HCT116 (cell line): ENCODE measurements at regions not wholly inside any gene's neighbourhood (a gene's known extent, or its start where the extent isn't known, plus 50 kb on each side); places are given as distances from the start of the nearest gene placed in this dataset.

ENCODE experiments used
- ATAC-seq: fragments of 200-7000 bp; cut with Tn5 transposase; 2 replicates; pipeline ENCODE4 v1.9.1; 2020; ENCODE audit warnings: mild to moderate bottlenecking, moderate library complexity
- BruUV-seq: library from RNA; stranded (reverse); fragments of 400-500 nt; replicated peaks from 2 replicates; lab custom pipeline; 2021; lab: Mats Ljungman, UMichigan
- CTCF ChIA-PET: fragments of 300-600 bp; sonication (Branson Sonifier 250); formaldehyde crosslinking; loops from one replicate; lab custom pipeline; 2021; ENCODE audit warnings: antibody characterized with exemption; lab: Charles Lee
- POLR2A ChIA-PET: fragments of 300-600, 350-600 bp; sonication (Branson Sonifier 250); formaldehyde crosslinking; loops from one replicate; lab custom pipeline; 2021; ENCODE audit warnings: antibody characterized with exemption; lab: Charles Lee
- RAD21 ChIA-PET, 2 experiments: fragments of 300-600 bp; sonication (Branson Sonifier 250); formaldehyde crosslinking; loops; one replicate each; lab custom pipeline; 2023; ENCODE audit warnings: low total read pairs in 2 of 2; ENCODE audit not compliant: uncharacterized antibody in 2 of 2, unreplicated experiment in 2 of 2, low non-redundant PET in 1 of 2; lab: Charles Lee
- DNase-seq: peaks from one replicate; pipeline ENCODE4 v3.0.0-alpha.2; 2010; ENCODE audit warnings: low read depth, low spot score
- H2AFZ ChIP-seq: fragments of 200-600 bp; shearing (Covaris generic), sonication (generic); 2 replicates; pipeline ENCODE4 v1.6.1; 2017; ENCODE audit warnings: low read depth, mixed run types, mixed read lengths, antibody characterized with exemption, low read length; ENCODE audit not compliant: poor library complexity, severe bottlenecking
- H3K27ac ChIP-seq: 2 replicates; pipeline ENCODE4 v1.5.1; 2012; ENCODE audit warnings: low read depth, low read length
- H3K27me3 ChIP-seq: fragments of 200-600 bp; sonication (generic); 2 replicates; pipeline ENCODE4 v1.6.1; 2016; ENCODE audit warnings: mixed run types, low read length, mixed read lengths; ENCODE audit not compliant: insufficient read depth
- H3K36me3 ChIP-seq, 2 experiments: fragments of 200-500 bp in 1 of 2; fragments of 200-600 bp in 1 of 2; sonication (Bioruptor generic) in 1 of 2; sonication (generic) in 1 of 2; 2 replicates each; pipeline versions ENCODE4 v1.5.1 to v1.6.1; 2014 to 2016; ENCODE audit warnings: low read length in 2 of 2, inconsistent platforms in 1 of 2, mixed read lengths in 1 of 2, mixed run types in 1 of 2; ENCODE audit not compliant: insufficient read depth in 2 of 2, control insufficient read depth in 1 of 2
- H3K4me1 ChIP-seq, 2 experiments: fragments of 200-600 bp in 1 of 2; sonication (generic) in 1 of 2; 2 replicates each; pipeline versions ENCODE4 v1.5.1 to v1.6.1; 2012 to 2017; ENCODE audit warnings: low read length in 2 of 2, inconsistent platforms in 1 of 2, mild to moderate bottlenecking in 1 of 2, mixed read lengths in 1 of 2, mixed run types in 1 of 2, moderate library complexity in 1 of 2; ENCODE audit not compliant: insufficient read depth in 2 of 2, control insufficient read depth in 1 of 2
- H3K4me2 ChIP-seq: fragments of 200-600 bp; sonication (generic); 2 replicates; pipeline ENCODE4 v1.6.1; 2017; ENCODE audit warnings: mixed run types, low read length, mixed read lengths
- H3K4me3 ChIP-seq, 2 experiments: fragments of 200-600 bp in 1 of 2; sonication (generic) in 1 of 2; replicated peaks in 1 of 2; 2 replicates each; pipeline ENCODE4 v1.5.1; 2011 to 2016; ENCODE audit warnings: low read length in 2 of 2, control low read depth in 1 of 2, low read depth in 1 of 2, mild to moderate bottlenecking in 1 of 2, mixed read lengths in 1 of 2, mixed run types in 1 of 2
- H3K79me2 ChIP-seq: fragments of 200-600 bp; sonication (generic); 2 replicates; pipeline ENCODE4 v1.6.1; 2017; ENCODE audit warnings: mild to moderate bottlenecking, mixed run types, low read length, moderate library complexity, mixed read lengths; ENCODE audit not compliant: insufficient read depth
- H3K9ac ChIP-seq: fragments of 200-600 bp; sonication (generic); 2 replicates; pipeline ENCODE4 v1.6.1; 2016; ENCODE audit warnings: low read length, mixed read lengths
- H3K9me2 ChIP-seq: fragments of 200-600 bp; sonication (generic), shearing (Covaris generic); 2 replicates; pipeline ENCODE4 v1.6.1; 2017; ENCODE audit warnings: mixed run types, mild to moderate bottlenecking, moderate library complexity; ENCODE audit not compliant: insufficient read depth
- H3K9me3 ChIP-seq, 2 experiments: fragments of 200-500 bp in 1 of 2; fragments of 200-600 bp in 1 of 2; sonication (Bioruptor generic) in 1 of 2; sonication (generic) in 1 of 2; 2 replicates each; pipeline ENCODE4 v1.6.1; 2014 to 2017; ENCODE audit warnings: low read length in 2 of 2, mixed read lengths in 2 of 2, inconsistent platforms in 1 of 2, low read depth in 1 of 2, mild to moderate bottlenecking in 1 of 2, mixed run types in 1 of 2, moderate library complexity in 1 of 2; ENCODE audit not compliant: control insufficient read depth in 1 of 2, insufficient read depth in 1 of 2
- H4K20me1 ChIP-seq: fragments of 200-600 bp; sonication (generic), shearing (Covaris generic); 2 replicates; pipeline ENCODE4 v1.6.1; 2017; ENCODE audit warnings: mixed run types, mild to moderate bottlenecking, moderate library complexity; ENCODE audit not compliant: insufficient read depth
- CBX3 ChIP-seq: IDR thresholded peaks from 2 replicates; pipeline ENCODE4 v1.6.1; 2012; ENCODE audit warnings: low read depth
- CEBPB ChIP-seq: IDR thresholded peaks from 2 replicates; pipeline ENCODE4 v1.6.1; 2012; ENCODE audit warnings: low read depth
- CTCF ChIP-seq, 3 experiments: fragments of 200-600 bp in 1 of 3; sonication (generic) in 1 of 3; IDR thresholded peaks in 2 of 3; conservative IDR thresholded peaks in 1 of 3; 2 replicates each; pipeline ENCODE4 v1.5.1; 2012 to 2017; ENCODE audit warnings: low read depth in 2 of 3, low read length in 2 of 3, antibody characterized with exemption in 1 of 3, borderline replicate concordance in 1 of 3, control low read depth in 1 of 3, mild to moderate bottlenecking in 1 of 3, mixed read lengths in 1 of 3, mixed run types in 1 of 3, moderate library complexity in 1 of 3; ENCODE audit not compliant: insufficient read depth in 1 of 3
- EGR1 ChIP-seq: IDR thresholded peaks from 2 replicates; pipeline ENCODE4 v1.6.1; 2012; ENCODE audit warnings: low read depth
- ELF1 ChIP-seq: IDR thresholded peaks from 2 replicates; pipeline ENCODE4 v1.6.1; 2012; ENCODE audit warnings: low read depth, borderline replicate concordance
- EZH2phosphoT487 ChIP-seq: fragments of 200-600 bp; IDR thresholded peaks from 2 replicates; pipeline ENCODE4 v1.6.1; 2018; ENCODE audit warnings: antibody characterized with exemption, borderline replicate concordance
- FOSL1 ChIP-seq: IDR thresholded peaks from 2 replicates; pipeline ENCODE4 v1.6.1; 2012; ENCODE audit warnings: low read depth
- JUND ChIP-seq: IDR thresholded peaks from 2 replicates; pipeline ENCODE4 v1.6.1; 2012
- POLR2A ChIP-seq: IDR thresholded peaks from 2 replicates; pipeline ENCODE4 v1.7.0; 2011; ENCODE audit warnings: borderline replicate concordance; ENCODE audit not compliant: insufficient read depth, insufficient read length; ENCODE audit errors: extremely low read depth
- POLR2AphosphoS5 ChIP-seq: IDR thresholded peaks from 2 replicates; pipeline ENCODE4 v1.6.1; 2011; ENCODE audit warnings: mild to moderate bottlenecking, low read depth, low read length, moderate library complexity
- RAD21 ChIP-seq: IDR thresholded peaks from 2 replicates; pipeline ENCODE4 v1.6.1; 2012; ENCODE audit warnings: low read depth, mild to moderate bottlenecking
- REST ChIP-seq: IDR thresholded peaks from 2 replicates; pipeline ENCODE4 v1.6.1; 2012; ENCODE audit warnings: low read depth
- SP1 ChIP-seq: IDR thresholded peaks from 2 replicates; pipeline ENCODE4 v1.6.1; 2012; ENCODE audit warnings: low read depth
- SRF ChIP-seq: IDR thresholded peaks from 2 replicates; pipeline ENCODE4 v1.6.1; 2012; ENCODE audit warnings: low read depth
- TCF7L2 ChIP-seq: IDR thresholded peaks from 2 replicates; pipeline ENCODE4 v1.7.0; 2011; ENCODE audit warnings: borderline replicate concordance, inconsistent platforms; ENCODE audit not compliant: insufficient read depth, insufficient read length; ENCODE audit errors: extremely low read depth
- YY1 ChIP-seq: IDR thresholded peaks from 2 replicates; pipeline ENCODE4 v1.6.1; 2011; ENCODE audit warnings: low read length, low read depth, moderate library complexity, mild to moderate bottlenecking; ENCODE audit not compliant: insufficient replicate concordance; ENCODE audit errors: extremely low read depth
- ZBTB33 ChIP-seq: IDR thresholded peaks from 2 replicates; pipeline ENCODE4 v1.6.1; 2011; ENCODE audit warnings: mild to moderate bottlenecking, low read length, moderate library complexity; ENCODE audit not compliant: insufficient replicate concordance; ENCODE audit errors: extremely low read depth
- ZFX ChIP-seq: fragments of 450-650 bp; IDR thresholded peaks from 2 replicates; pipeline ENCODE4 v1.6.1; 2017
- ZNF274 ChIP-seq: fragments of 200-500 bp; sonication (Bioruptor generic); IDR thresholded peaks from 2 replicates; pipeline ENCODE4 v1.6.1; 2014; ENCODE audit warnings: mild to moderate bottlenecking, low read depth, low read length, inconsistent platforms
- intact Hi-C: fragments of 100-400 bp; cut with micrococcal nuclease; formaldehyde crosslinking; loops from 2 replicates; pipeline ENCODE4 v1.10.0; 2022

- no peaks in the 10 kb centered on the region for H3K27me3 ChIP-seq
- no peaks in the 10 kb centered on the region for H3K79me2 ChIP-seq
- ChIA-PET CTCF (no interaction called here), RAD21 (no interaction called here)
- intact Hi-C loops, result no loop called here
- H3K4me2 ChIP-seq, result no peak overlapping the region
- H3K9ac ChIP-seq, result no peak overlapping the region
- ATAC-seq (no peak), DNase-seq (no peak)
- no peak overlapping the region for H3K27ac ChIP-seq
- no TSS peak for BruUV-seq
- no peaks in the 10 kb centered on the region for H3K4me1 ChIP-seq
- no peak for TF ChIP-seq ZFX
- TF ChIP-seq ZNF274, result no peak
- no peak for TF ChIP-seq ELF1
- no peak for TF ChIP-seq TCF7L2
- TF ChIP-seq SP1, result no peak
- no peak for TF ChIP-seq POLR2A
- no peak for TF ChIP-seq EGR1
- no peak for TF ChIP-seq REST
- TF ChIP-seq RAD21, result no peak
- no peak for TF ChIP-seq SRF
- no peak for TF ChIP-seq CBX3
- TF ChIP-seq YY1, result no peak
- TF ChIP-seq CTCF (IDR thresholded peaks at IDR 0.05 in 2 of 3, conservative IDR thresholded peaks at IDR 0.05 in 1 of 3; ENCODE audit: borderline replicate concordance in 1 of 3, insufficient read depth in 1 of 3, low read depth in 2 of 3, low read length in 2 of 3), result no peak
- no peak for TF ChIP-seq EZH2phosphoT487
- TF ChIP-seq ZBTB33, result no peak
- TF ChIP-seq POLR2AphosphoS5, result no peak
- TF ChIP-seq FOSL1, result no peak
- TF ChIP-seq CEBPB, result no peak
- no peak for TF ChIP-seq JUND
- TF ChIP-seq, all 23 proteins: peak for 0
- POLR2A ChIA-PET, result no interaction called here
- H3K4me3 ChIP-seq, result no peak overlapping the region
- no peaks in the 10 kb centered on the region for H3K36me3 ChIP-seq
- H4K20me1 ChIP-seq, result no peaks in the 10 kb centered on the region
- H3K9me3 ChIP-seq, result no peaks in the 10 kb centered on the region
- no peaks in the 10 kb centered on the region for H3K9me2 ChIP-seq
- H2AFZ ChIP-seq, result no peak overlapping the region
Measured at GRCh38 chr1:99441299-99442095, 177.2 kb downstream of the PLPPR4 start.
